VCaP (cell line): ENCODE measurements at regions not wholly inside any gene's neighbourhood (a gene's known extent, or its start where the extent isn't known, plus 50 kb on each side); places are given as distances from the start of the nearest gene placed in this dataset.
"Not testable (repeated sequence)": the region's sequence is repeated elsewhere in the genome, so short reads cannot be mapped to it uniquely, and the experiment has no call there.

Experiments
- H3K27ac ChIP-seq: fragments of 450-650 bp; 2 replicates; pipeline ENCODE4 v1.5.1; 2017
- CTCF ChIP-seq: fragments of 450-650 bp; conservative IDR thresholded peaks from 2 replicates; pipeline ENCODE4 v1.5.1; 2017; ENCODE audit warnings: mild to moderate bottlenecking, moderate library complexity

GRCh38 chr20:4635781-4636180, 50.5 kb upstream of the PRNP start:
- TF ChIP-seq CTCF, result no peak
- H3K27ac ChIP-seq, result no peak overlapping the region

- no peak overlapping the region for H3K27ac ChIP-seq
- TF ChIP-seq CTCF, result no peak
These were observed 50.9 kb upstream of the PRNP start for GRCh38 chr20:4635342-4635741.

GRCh38 chr20:4633780-4634179, 52.5 kb upstream of the PRNP start:
- H3K27ac ChIP-seq, result no peak overlapping the region

GRCh38 chr20:4633379-4633778, 52.9 kb upstream of the PRNP start:
- H3K27ac ChIP-seq, result no peak overlapping the region
- no peak for TF ChIP-seq CTCF

More at GRCh38 chr20:4633780-4634179, 52.5 kb upstream of the PRNP start:
- no peak for TF ChIP-seq CTCF

GRCh38 chr20:4632876-4633275, 53.4 kb upstream of the PRNP start:
- no peak for TF ChIP-seq CTCF
- H3K27ac ChIP-seq, result no peak overlapping the region

GRCh38 chr20:4626228-4626627, 60.0 kb upstream of the PRNP start:
- no peak for TF ChIP-seq CTCF
- H3K27ac ChIP-seq, result no peak overlapping the region

GRCh38 chr20:4625687-4626086, 60.6 kb upstream of the PRNP start:
- TF ChIP-seq CTCF, result no peak
- H3K27ac ChIP-seq, result no peak overlapping the region

- not testable (repeated sequence) for H3K27ac ChIP-seq
These were observed 61.5 kb upstream of the PRNP start for GRCh38 chr20:4624675-4625336.

GRCh38 chr20:4619144-4619543, 67.1 kb upstream of the PRNP start:
- not testable (repeated sequence) for H3K27ac ChIP-seq
